Neural crest cell (in vitro differentiated cells): ENCODE measurements at regions not wholly inside any gene's neighbourhood (a gene's known extent, or its start where the extent isn't known, plus 50 kb on each side); places are given as distances from the start of the nearest gene placed in this dataset.

Source experiments
- DNase-seq: peaks from one replicate; pipeline ENCODE4 v3.0.0; 2021; ENCODE audit warnings: low read depth, mixed read lengths, low spot score
- H3K27ac Mint-ChIP-seq: one replicate; pipeline ENCODE4 v1.8.0; 2021; ENCODE audit warnings: mild to moderate bottlenecking, mixed read lengths; ENCODE audit not compliant: unreplicated experiment
- H3K27me3 Mint-ChIP-seq: 2 replicates; pipeline ENCODE4 v1.8.0; 2021; ENCODE audit warnings: low read depth, mild to moderate bottlenecking, mixed read lengths
- H3K36me3 Mint-ChIP-seq: 2 replicates; pipeline ENCODE4 v1.8.0; 2021; ENCODE audit warnings: low read depth, mild to moderate bottlenecking, mixed read lengths
- H3K4me1 Mint-ChIP-seq: 2 replicates; pipeline ENCODE4 v1.8.0; 2021; ENCODE audit warnings: mixed read lengths
- H3K4me3 Mint-ChIP-seq: one replicate; pipeline ENCODE4 v1.8.0; 2021; ENCODE audit warnings: mild to moderate bottlenecking, mixed read lengths
- H3K9me3 Mint-ChIP-seq: 2 replicates; pipeline ENCODE4 v1.8.0; 2021; ENCODE audit warnings: mixed read lengths
- TF ChIP-seq, protein P1 (sequence below): fragments of 200-600 bp; sonication (generic); conservative IDR thresholded peaks from 2 replicates; pipeline ENCODE4 v1.5.0; 2021; ENCODE audit warnings: antibody characterized with exemption, mild to moderate bottlenecking

DNA sequence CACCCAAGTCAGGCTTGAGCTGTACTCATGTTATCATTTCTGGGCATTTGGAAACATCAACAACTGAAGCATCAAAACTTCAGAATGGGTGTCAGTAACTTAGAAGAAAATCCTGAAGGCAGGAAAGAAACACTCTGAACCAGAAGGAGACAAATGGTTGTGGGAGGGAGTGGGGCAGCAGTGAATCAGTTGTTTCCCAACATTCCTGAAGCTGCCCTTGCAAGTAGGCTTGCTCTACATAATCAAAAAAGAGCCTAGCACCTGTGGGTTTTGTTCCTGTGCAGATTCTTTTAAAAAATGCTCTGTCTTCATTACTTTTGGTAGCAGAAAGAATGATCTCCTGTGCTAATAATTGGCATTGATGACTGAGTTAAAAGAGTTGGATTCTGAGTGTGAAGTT, 424.2 kb upstream of the GRIA1 start:
- Mint-ChIP-seq H3K4me3 (no peak overlapping the region), H3K27me3 (peaks cover 2% of the 10 kb centered on the region), H3K27ac (no peak overlapping the region), H3K9me3 (no peaks in the 10 kb centered on the region), H3K36me3 (no peaks in the 10 kb centered on the region), H3K4me1 (no peaks in the 10 kb centered on the region)
- TF ChIP-seq, protein P1, sequence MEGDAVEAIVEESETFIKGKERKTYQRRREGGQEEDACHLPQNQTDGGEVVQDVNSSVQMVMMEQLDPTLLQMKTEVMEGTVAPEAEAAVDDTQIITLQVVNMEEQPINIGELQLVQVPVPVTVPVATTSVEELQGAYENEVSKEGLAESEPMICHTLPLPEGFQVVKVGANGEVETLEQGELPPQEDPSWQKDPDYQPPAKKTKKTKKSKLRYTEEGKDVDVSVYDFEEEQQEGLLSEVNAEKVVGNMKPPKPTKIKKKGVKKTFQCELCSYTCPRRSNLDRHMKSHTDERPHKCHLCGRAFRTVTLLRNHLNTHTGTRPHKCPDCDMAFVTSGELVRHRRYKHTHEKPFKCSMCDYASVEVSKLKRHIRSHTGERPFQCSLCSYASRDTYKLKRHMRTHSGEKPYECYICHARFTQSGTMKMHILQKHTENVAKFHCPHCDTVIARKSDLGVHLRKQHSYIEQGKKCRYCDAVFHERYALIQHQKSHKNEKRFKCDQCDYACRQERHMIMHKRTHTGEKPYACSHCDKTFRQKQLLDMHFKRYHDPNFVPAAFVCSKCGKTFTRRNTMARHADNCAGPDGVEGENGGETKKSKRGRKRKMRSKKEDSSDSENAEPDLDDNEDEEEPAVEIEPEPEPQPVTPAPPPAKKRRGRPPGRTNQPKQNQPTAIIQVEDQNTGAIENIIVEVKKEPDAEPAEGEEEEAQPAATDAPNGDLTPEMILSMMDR, result no peak
- DNase-seq, result no peak

DNA sequence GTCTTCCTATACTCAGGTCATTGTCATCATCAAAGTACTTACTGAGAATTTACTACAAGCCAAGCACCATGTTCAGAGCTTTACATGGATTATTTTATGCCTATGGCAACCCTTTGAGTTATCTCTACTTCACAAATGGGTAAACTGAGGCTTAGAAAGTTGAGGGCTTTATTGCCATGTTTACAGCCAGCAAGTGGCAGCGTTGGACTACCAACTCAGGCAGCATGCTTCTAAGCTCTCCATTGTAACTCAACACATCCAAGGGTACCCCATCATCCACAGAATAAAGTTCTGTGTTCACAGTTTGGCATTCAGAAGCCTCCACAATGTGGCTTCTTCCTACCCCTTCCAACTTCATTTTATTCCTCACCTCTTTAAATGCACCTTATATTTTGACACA, 422.6 kb upstream of the GRIA1 start:
- no peak for DNase-seq
- Mint-ChIP-seq H3K4me3 (no peak overlapping the region), H3K27ac (no peak overlapping the region), H3K27me3 (peaks cover 2% of the 10 kb centered on the region), H3K36me3 (no peaks in the 10 kb centered on the region), H3K4me1 (no peaks in the 10 kb centered on the region), H3K9me3 (no peaks in the 10 kb centered on the region)
- TF ChIP-seq, protein P1, result no peak

DNA sequence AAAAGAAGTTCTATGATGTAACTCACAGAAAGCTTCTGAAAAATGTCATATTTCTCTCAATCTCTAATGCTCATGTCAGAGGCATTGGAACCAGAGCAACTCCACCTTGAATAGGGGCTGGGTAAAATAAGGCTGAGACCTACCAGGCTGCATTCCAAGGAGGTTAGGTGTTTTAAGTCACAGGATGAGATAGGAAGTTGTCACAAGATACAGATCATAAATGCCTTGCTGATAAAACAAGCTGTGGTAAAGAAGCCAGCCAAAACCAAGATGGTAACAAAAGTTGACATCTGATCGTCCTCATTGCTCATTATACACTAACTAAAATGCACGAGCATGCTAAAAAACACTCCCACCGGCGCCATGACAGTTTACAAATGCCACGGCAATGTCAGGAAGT, 411.1 kb upstream of the GRIA1 start:
- no peak overlapping the region for H3K4me3 Mint-ChIP-seq
- H3K9me3 Mint-ChIP-seq, result no peaks in the 10 kb centered on the region
- H3K27ac Mint-ChIP-seq, result no peak overlapping the region

DNA sequence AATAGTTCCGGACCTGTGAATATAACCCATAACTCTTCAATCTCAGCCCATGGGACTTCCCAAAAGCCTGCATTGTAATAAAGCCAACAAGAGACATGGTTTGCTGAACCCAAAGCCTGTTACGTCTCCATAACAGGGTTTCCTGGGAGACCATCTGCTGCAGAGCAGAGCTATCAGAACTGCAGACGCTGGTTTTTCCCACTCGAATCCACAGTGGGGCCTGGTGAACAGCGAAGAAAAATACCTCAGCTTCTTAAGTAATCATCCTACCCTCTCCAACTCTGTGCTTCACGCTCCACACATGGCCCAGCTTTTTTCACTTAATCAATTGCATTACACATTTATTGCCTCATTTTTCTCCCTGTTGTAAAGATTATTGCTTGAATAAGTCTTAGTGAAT, 409.5 kb upstream of the GRIA1 start:
- Mint-ChIP-seq H3K27me3 (no peaks in the 10 kb centered on the region), H3K4me1 (no peaks in the 10 kb centered on the region), H3K9me3 (no peaks in the 10 kb centered on the region), H3K27ac (no peak overlapping the region), H3K36me3 (no peaks in the 10 kb centered on the region), H3K4me3 (no peak overlapping the region)
- no peak for DNase-seq
- TF ChIP-seq, protein P1, result no peak

More for the DNA sequence above, 411.1 kb upstream of the GRIA1 start:
- no peaks in the 10 kb centered on the region for H3K27me3 Mint-ChIP-seq
- no peak for DNase-seq
- H3K36me3 Mint-ChIP-seq, result no peaks in the 10 kb centered on the region
- TF ChIP-seq, protein P1, result no peak
- H3K4me1 Mint-ChIP-seq, result no peaks in the 10 kb centered on the region

DNA sequence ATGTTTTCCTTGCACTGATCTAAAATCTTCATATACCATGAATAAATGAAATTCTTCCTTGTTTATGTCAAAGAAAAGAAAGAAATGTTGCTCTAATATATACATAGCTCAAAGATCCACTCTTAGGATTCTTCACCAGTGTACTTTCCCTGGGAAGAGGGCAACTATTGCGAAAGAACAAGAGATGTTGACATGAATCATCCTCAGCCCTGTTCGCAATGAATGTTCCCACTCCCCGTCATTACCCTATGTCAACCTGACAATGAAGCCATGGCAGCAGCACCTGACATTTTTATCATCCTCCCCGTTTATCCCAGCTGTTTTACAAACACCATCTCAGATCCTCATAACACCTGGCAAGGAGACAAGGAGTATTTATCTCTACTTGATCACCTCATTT, 409.1 kb upstream of the GRIA1 start:
- H3K36me3 Mint-ChIP-seq, result no peaks in the 10 kb centered on the region
- H3K4me3 Mint-ChIP-seq, result no peak overlapping the region
- TF ChIP-seq, protein P1, result no peak
- no peaks in the 10 kb centered on the region for H3K27me3 Mint-ChIP-seq
- no peak for DNase-seq
- no peaks in the 10 kb centered on the region for H3K9me3 Mint-ChIP-seq
- H3K4me1 Mint-ChIP-seq, result no peaks in the 10 kb centered on the region
- no peak overlapping the region for H3K27ac Mint-ChIP-seq

DNA sequence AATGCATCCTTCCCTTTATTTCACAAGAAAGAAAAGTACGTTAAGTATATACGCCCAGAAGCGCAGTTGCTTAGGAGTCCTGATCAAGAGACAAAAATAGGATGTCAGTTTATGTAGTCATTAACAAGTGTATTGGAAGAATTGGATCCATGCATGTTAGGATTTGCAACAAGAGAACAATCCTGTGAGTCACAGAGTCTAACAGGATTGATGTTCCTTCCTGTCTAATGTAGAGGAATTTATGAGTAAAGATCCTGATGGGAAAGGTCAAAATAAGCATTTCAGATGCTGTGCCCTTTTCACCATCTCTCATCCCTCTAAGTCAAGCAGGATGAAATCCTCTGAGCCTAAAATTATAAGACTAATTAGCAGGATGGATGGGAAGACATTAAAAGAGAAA, 406.0 kb upstream of the GRIA1 start:
- no peaks in the 10 kb centered on the region for H3K36me3 Mint-ChIP-seq
- no peaks in the 10 kb centered on the region for H3K9me3 Mint-ChIP-seq
- TF ChIP-seq, protein P1, result no peak

More for the DNA sequence above, 406.0 kb upstream of the GRIA1 start:
- DNase-seq, result no peak
- Mint-ChIP-seq H3K4me1 (no peaks in the 10 kb centered on the region), H3K27me3 (no peaks in the 10 kb centered on the region), H3K4me3 (no peak overlapping the region), H3K27ac (no peak overlapping the region)
